Upper lobe of left lung (tissue), 6 donors: ENCODE measurements at regions not wholly inside any gene's neighbourhood (a gene's known extent, or its start where the extent isn't known, plus 50 kb on each side); places are given as distances from the start of the nearest gene placed in this dataset.
A peak's percentile ranks its signal among the peaks of the same experiment; 100 is the strongest.

Source experiments
- ATAC-seq, 2 donors: fragments of 200-7000 bp; cut with Tn5 transposase; one replicate each; pipeline ENCODE4 v1.9.1; 2022; ENCODE audit warnings: mild to moderate bottlenecking in 2 of 2, moderate library complexity in 2 of 2; ENCODE audit not compliant: low FRiP score in 2 of 2
- DNase-seq, 2 donors: peaks; one replicate each; pipeline ENCODE4 v3.0.0-alpha.2; 2019 to 2020
- H3K27ac ChIP-seq, 4 donors: fragments of 200-600 bp; sonication (generic); one replicate each; pipeline ENCODE4 v1.5.1; 2016 to 2019
- H3K27me3 ChIP-seq, 4 donors: fragments of 200-600 bp; sonication (generic); one replicate each; pipeline ENCODE4 v1.5.1; 2017 to 2019
- H3K36me3 ChIP-seq, 4 donors: fragments of 200-600 bp; sonication (generic); one replicate each; pipeline ENCODE4 v1.5.1; 2016 to 2019
- H3K4me1 ChIP-seq, 4 donors: fragments of 200-600 bp; sonication (generic); one replicate each; pipeline ENCODE4 v1.5.1; 2018 to 2019
- H3K4me3 ChIP-seq, 4 donors: fragments of 200-600 bp; sonication (generic); one replicate each; pipeline ENCODE4 v1.5.1; 2017 to 2019; ENCODE audit warnings: mild to moderate bottlenecking in 2 of 4, moderate library complexity in 1 of 4
- H3K9me3 ChIP-seq, 4 donors: fragments of 200-600 bp; sonication (generic); one replicate each; pipeline ENCODE4 v1.5.1; 2018 to 2019
- EP300 ChIP-seq, 4 donors: sonication (generic); formaldehyde crosslinking; IDR thresholded peaks; one replicate each; pipeline ENCODE4 v1.5.1; 2017; ENCODE audit warnings: antibody characterized with exemption in 4 of 4, control low read depth in 2 of 4
- POLR2A ChIP-seq, 4 donors: fragments of 450-650 bp; IDR thresholded peaks; one replicate each; pipeline ENCODE4 v1.5.1; 2016 to 2017; ENCODE audit warnings: antibody characterized with exemption in 4 of 4, mild to moderate bottlenecking in 2 of 4
- POLR2AphosphoS5 ChIP-seq, 2 donors: sonication (generic); formaldehyde crosslinking; IDR thresholded peaks; one replicate each; pipeline ENCODE4 v1.5.1; 2017; ENCODE audit warnings: antibody characterized with exemption in 2 of 2
- WGBS, 2 donors: methylation state at CpG; one replicate each; pipeline ENCODE4 v1.1.5; 2017 to 2018; 5-methylcytosine and 5-hydroxymethylcytosine counted together
- TF ChIP-seq, protein P1 (sequence below), 6 experiments: fragments of 450-650 bp in 4 of 6; fragments of 200-600 bp in 2 of 6; sonication (generic) in 2 of 6; IDR thresholded peaks; one replicate each; pipeline ENCODE4 v1.5.1; 2016 to 2019; ENCODE audit warnings: antibody characterized with exemption in 6 of 6
- donor health status: DM: no; HTN: no; CAD: no; lungs with moderate emphysema.
- donor health status: DM: no; HTN: yes; CAD: no; lungs with severe emphysema.

DNA sequence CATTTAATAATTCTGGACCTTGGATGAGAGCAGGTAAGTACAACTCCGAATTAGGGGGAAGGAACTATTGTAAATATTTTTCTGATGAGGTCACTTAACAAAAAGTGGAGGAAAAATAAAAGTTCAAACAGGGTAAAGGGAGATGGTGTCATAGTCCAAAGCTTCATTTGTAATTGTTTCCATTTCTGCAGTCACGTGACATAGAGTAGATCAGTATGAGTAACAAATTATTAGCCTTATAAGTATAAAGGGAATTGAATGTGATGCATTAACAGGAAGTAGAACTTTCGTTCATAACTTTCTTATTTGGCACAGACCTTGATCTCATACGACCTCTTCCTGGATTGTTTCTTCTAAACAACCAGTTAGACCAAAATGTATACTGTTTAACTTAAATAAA lies 347.2 kb upstream of the TPK1 start:
- no peaks in the 10 kb centered on the region for H3K4me1 ChIP-seq
- DNase-seq = no peak
- no peaks in the 10 kb centered on the region for H3K9me3 ChIP-seq
- no peak overlapping the region for H3K27ac ChIP-seq
- TF ChIP-seq, protein P1, sequence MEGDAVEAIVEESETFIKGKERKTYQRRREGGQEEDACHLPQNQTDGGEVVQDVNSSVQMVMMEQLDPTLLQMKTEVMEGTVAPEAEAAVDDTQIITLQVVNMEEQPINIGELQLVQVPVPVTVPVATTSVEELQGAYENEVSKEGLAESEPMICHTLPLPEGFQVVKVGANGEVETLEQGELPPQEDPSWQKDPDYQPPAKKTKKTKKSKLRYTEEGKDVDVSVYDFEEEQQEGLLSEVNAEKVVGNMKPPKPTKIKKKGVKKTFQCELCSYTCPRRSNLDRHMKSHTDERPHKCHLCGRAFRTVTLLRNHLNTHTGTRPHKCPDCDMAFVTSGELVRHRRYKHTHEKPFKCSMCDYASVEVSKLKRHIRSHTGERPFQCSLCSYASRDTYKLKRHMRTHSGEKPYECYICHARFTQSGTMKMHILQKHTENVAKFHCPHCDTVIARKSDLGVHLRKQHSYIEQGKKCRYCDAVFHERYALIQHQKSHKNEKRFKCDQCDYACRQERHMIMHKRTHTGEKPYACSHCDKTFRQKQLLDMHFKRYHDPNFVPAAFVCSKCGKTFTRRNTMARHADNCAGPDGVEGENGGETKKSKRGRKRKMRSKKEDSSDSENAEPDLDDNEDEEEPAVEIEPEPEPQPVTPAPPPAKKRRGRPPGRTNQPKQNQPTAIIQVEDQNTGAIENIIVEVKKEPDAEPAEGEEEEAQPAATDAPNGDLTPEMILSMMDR (IDR thresholded peaks at IDR 0.05) = no peak
- TF ChIP-seq EP300 (IDR thresholded peaks at IDR 0.05) = no peak
- WGBS, 2 donors = 50 to 54% methylated on average over 4 of the region's 4 CpGs
- no peak for ATAC-seq
- no peaks in the 10 kb centered on the region for H3K27me3 ChIP-seq
- H3K4me3 ChIP-seq = no peak overlapping the region
- H3K36me3 ChIP-seq = no peaks in the 10 kb centered on the region

DNA sequence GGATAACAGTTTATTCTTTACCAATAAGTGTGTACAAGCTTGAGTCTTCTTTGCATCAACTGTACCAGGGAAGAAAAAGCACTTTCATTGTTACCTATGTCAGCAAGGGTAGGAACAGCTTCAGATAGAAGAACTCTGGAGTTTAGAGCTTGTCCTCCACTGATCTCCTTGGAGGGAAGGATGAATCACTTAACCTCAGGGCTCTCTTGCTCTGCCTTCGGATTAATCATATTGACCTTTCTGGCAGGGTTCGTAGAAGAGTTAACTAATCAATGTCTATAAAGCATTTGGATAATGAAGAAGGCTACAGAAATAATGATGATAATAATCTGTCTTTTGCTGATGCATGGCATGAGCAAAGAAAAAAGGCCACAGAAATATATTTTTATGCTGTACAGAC lies 339.5 kb upstream of the TPK1 start:
- WGBS, 2 donors = 70 to 75% methylated on average over 2 of the region's 2 CpGs
- Histone ChIP-seq H3K4me1 (no peaks in the 10 kb centered on the region), H3K27ac (no peak overlapping the region), H3K27me3 (no peaks in the 10 kb centered on the region), H3K36me3 (no peaks in the 10 kb centered on the region), H3K4me3 (no peak overlapping the region), H3K9me3 (no peaks in the 10 kb centered on the region)
- TF ChIP-seq POLR2AphosphoS5 (IDR thresholded peaks at IDR 0.05) = no peak
- no peak for TF ChIP-seq POLR2A (IDR thresholded peaks at IDR 0.05)
- TF ChIP-seq, protein P1 (IDR thresholded peaks at IDR 0.05) = no peak
- no peak for TF ChIP-seq EP300 (IDR thresholded peaks at IDR 0.05)
- DNase-seq (no peak), ATAC-seq (no peak)

DNA sequence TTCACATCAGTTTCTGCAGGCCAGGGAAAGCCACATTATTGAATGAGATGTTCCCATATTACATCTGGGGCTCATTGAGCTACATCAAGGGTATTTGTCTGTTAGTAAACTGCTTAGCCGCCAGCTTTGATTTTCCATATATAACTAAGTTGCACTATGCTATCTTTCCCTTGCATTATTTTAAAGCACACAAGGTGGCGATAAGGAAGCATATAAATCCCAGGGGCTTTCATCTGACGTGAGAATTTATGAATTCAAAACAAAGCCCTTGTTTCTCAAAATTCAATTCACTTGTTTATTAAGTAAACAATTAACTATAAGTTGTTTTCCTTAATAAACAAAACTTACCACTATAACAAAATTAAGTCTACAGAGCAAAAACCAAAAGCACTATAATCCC lies 334.1 kb upstream of the TPK1 start:
- no peak for DNase-seq
- Histone ChIP-seq H3K36me3 (no peaks in the 10 kb centered on the region), H3K9me3 (no peaks in the 10 kb centered on the region), H3K27me3 (no peaks in the 10 kb centered on the region), H3K27ac (no peak overlapping the region), H3K4me1 (no peaks in the 10 kb centered on the region), H3K4me3 (no peak overlapping the region)
- TF ChIP-seq POLR2AphosphoS5 (IDR thresholded peaks at IDR 0.05) (no peak), EP300 (IDR thresholded peaks at IDR 0.05) (no peak), POLR2A (IDR thresholded peaks at IDR 0.05) (no peak)
- WGBS, 2 donors = 42% methylated on average over 3 of the region's 3 CpGs
- no peak for ATAC-seq

DNA sequence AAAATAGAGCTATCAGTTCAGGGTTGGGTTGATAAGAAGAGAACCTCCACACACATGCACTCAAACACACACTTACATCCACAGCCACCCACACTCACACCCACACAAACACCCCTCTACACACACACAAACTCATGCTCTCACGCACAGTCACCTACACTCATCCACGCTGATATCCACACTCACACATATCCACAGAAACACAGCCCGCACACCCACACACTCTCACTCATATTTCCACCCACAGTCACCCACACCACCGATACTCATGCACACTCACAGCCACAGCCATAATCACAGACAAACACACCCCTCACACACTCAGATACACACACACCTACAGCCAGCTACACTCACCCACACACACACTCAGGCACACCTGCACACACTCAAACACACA lies 333.0 kb upstream of the TPK1 start:
- peak in 1 of 2 donors; percentile 26 for ATAC-seq

DNA sequence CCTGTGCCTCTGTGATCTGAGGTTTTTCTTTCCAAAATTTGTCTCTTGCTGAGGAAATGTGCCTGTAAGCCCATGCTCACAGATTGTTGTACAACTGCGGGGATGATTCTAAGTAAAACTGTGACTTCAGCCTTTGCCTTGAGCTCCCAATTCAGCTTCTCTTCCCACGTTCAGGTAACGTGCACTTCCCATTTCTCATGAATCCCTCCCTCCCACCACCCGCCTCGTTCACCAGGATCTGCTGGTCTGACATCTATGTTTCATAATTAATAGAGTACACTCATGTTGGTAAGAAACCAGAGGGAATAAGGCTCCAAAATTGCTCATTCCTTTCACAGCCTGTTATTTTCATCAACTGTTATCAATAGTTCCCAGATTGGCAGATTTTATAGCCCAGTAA lies 332.6 kb upstream of the TPK1 start:
- 70 to 76% methylated on average over 5 of the region's 5 CpGs for WGBS, 2 donors
- no peak overlapping the region for H3K27ac ChIP-seq
- ATAC-seq = no peak
- TF ChIP-seq POLR2AphosphoS5 (IDR thresholded peaks at IDR 0.05) (no peak), EP300 (IDR thresholded peaks at IDR 0.05) (no peak), POLR2A (IDR thresholded peaks at IDR 0.05) (no peak)
- TF ChIP-seq, protein P1 (IDR thresholded peaks at IDR 0.05) = no peak
- H3K27me3 ChIP-seq = no peaks in the 10 kb centered on the region
- no peak for DNase-seq
- no peak overlapping the region for H3K4me3 ChIP-seq
- no peaks in the 10 kb centered on the region for H3K4me1 ChIP-seq
- no peaks in the 10 kb centered on the region for H3K9me3 ChIP-seq
- H3K36me3 ChIP-seq = no peaks in the 10 kb centered on the region

More for the DNA sequence above, 333.0 kb upstream of the TPK1 start:
- Histone ChIP-seq H3K9me3 (no peaks in the 10 kb centered on the region), H3K4me3 (no peak overlapping the region), H3K4me1 (no peaks in the 10 kb centered on the region), H3K27ac (no peak overlapping the region), H3K27me3 (no peaks in the 10 kb centered on the region), H3K36me3 (no peaks in the 10 kb centered on the region)
- 89 to 92% methylated on average over 4 of the region's 4 CpGs for WGBS, 2 donors
- DNase-seq = no peak
- TF ChIP-seq, protein P1 (IDR thresholded peaks at IDR 0.05) = no peak
- TF ChIP-seq EP300 (IDR thresholded peaks at IDR 0.05) (no peak), POLR2A (IDR thresholded peaks at IDR 0.05) (no peak), POLR2AphosphoS5 (IDR thresholded peaks at IDR 0.05) (no peak)
